HUES64 (cell line): ENCODE measurements at regions not wholly inside any gene's neighbourhood (a gene's known extent, or its start where the extent isn't known, plus 50 kb on each side); places are given as distances from the start of the nearest gene placed in this dataset.

Experiments used
- H3K27ac ChIP-seq: 2 replicates; pipeline ENCODE4 v1.7.0; 2013; ENCODE audit warnings: low read depth, low read length, inconsistent platforms
- H3K27me3 ChIP-seq: 2 replicates; pipeline ENCODE4 v1.6.1; 2013; ENCODE audit warnings: mild to moderate bottlenecking, low read length; ENCODE audit not compliant: insufficient read depth
- H3K36me3 ChIP-seq: 2 replicates; pipeline ENCODE4 v1.6.1; 2013; ENCODE audit warnings: mild to moderate bottlenecking, low read length; ENCODE audit not compliant: insufficient read depth
- H3K4me1 ChIP-seq: 2 replicates; pipeline ENCODE4 v1.6.1; 2013; ENCODE audit warnings: mild to moderate bottlenecking, low read length, moderate library complexity; ENCODE audit not compliant: insufficient read depth
- H3K4me3 ChIP-seq: 2 replicates; pipeline ENCODE4 v1.5.1; 2013; ENCODE audit warnings: mild to moderate bottlenecking, low read length, moderate library complexity
- H3K9ac ChIP-seq: 2 replicates; pipeline ENCODE4 v1.6.1; 2013; ENCODE audit warnings: mild to moderate bottlenecking, low read depth, low read length
- H3K9me3 ChIP-seq: 2 replicates; pipeline ENCODE4 v1.6.1; 2013; ENCODE audit warnings: low read depth, low read length; ENCODE audit not compliant: insufficient read depth
- WGBS: fragments of 150-250, 120-280 bp; methylation state at CpG from one replicate; pipeline ENCODE4 v1.1.7; 2013; ENCODE audit warnings: missing lambda C conversion rate; 5-methylcytosine and 5-hydroxymethylcytosine counted together

DNA sequence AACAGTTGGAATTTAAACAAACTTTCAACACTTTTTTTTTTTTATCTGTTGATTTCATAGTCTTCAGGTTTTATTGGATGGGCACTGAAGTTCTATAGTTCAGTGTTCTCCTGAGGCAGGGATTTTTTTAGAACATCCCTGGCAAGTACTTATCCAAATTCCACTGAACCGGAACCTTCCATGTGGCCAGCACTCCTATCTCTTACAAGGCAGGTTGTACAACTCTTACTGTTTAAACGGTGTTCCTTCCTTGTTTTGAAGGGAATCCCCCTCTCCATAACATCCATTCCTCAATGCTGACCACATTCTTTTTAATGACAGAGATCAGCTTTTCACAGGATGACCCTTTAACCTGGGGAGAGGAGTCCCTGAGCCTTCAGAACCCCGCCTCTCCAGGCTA, 238.9 kb upstream of the CTBP2 start:
- 79% methylated on average over 3 of the region's 3 CpGs for WGBS
- no peak overlapping the region for H3K4me3 ChIP-seq
- no peaks in the 10 kb centered on the region for H3K27me3 ChIP-seq
- no peak overlapping the region for H3K27ac ChIP-seq
- no peak overlapping the region for H3K9ac ChIP-seq
- H3K9me3 ChIP-seq = no peaks in the 10 kb centered on the region
- no peaks in the 10 kb centered on the region for H3K36me3 ChIP-seq
- no peaks in the 10 kb centered on the region for H3K4me1 ChIP-seq

DNA sequence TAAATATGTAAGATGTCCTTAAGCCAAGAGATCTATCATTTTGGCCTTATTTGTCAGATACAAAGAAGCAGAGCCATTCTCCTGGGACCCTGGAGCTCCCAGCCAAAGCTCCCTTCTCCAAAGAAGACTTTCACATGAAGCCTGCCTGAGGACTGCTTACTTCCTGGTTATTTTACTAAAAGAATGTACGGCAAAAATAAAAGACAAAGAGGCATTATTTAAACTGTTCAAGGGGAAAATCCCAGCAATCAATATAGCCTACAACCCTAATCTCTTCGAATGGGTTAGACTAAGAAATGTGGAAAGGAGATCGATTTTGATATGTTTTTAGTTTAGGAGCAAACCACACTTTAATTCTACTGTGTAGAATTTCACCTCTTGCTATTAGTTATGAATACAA, 237.9 kb upstream of the CTBP2 start:
- H3K9ac ChIP-seq = no peak overlapping the region
- no peak overlapping the region for H3K4me3 ChIP-seq
- H3K9me3 ChIP-seq = no peaks in the 10 kb centered on the region
- H3K27me3 ChIP-seq = no peaks in the 10 kb centered on the region
- no peak overlapping the region for H3K27ac ChIP-seq
- no peaks in the 10 kb centered on the region for H3K36me3 ChIP-seq
- H3K4me1 ChIP-seq = no peaks in the 10 kb centered on the region
- WGBS = 100% methylated on average over 1 of the region's 3 CpGs

DNA sequence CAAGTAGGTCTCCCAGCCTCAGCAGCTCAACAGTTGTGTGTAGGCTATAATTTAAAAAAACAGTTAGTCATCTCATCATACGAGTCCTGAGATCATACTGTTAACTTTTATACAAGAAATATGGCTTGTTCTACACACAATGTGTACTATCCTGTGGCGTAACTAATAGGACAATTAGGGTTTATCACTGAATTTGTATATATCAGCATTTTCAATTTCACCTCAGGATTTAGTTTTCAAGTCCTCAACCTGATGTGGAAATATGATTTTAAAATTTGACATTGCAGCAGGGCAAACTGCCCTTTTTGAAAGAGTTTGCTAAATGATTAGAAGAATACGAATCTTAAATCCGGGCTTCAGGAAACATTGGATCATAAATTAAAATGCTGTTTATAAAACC, 237.2 kb upstream of the CTBP2 start:
- no peaks in the 10 kb centered on the region for H3K36me3 ChIP-seq
- no peak overlapping the region for H3K4me3 ChIP-seq
- H3K9me3 ChIP-seq = no peaks in the 10 kb centered on the region
- H3K27ac ChIP-seq = no peak overlapping the region
- H3K4me1 ChIP-seq = no peaks in the 10 kb centered on the region
- no peak overlapping the region for H3K9ac ChIP-seq
- H3K27me3 ChIP-seq = no peaks in the 10 kb centered on the region
- 94% methylated on average over 2 of the region's 4 CpGs for WGBS

DNA sequence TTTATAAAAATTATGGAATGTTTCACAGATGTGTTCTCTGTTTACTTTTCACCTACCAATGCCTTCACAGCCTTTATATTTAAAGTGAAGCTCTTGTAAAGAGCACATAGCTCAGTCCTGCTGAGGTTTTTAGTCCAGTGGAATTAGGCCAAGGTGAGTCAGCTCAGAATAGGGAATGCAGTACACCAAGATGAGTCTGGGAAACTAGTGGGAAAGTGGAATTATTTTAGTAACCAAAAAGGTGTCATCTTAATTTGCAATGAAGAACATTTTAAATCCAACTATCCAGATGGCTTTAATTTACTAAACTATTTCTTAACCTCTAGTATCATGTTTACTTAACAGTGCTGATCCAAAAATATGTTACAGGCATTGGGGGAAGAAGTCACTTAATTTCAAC, 236.3 kb upstream of the CTBP2 start:
- Histone ChIP-seq H3K9ac (no peak overlapping the region), H3K27me3 (no peaks in the 10 kb centered on the region), H3K4me1 (no peaks in the 10 kb centered on the region), H3K36me3 (no peaks in the 10 kb centered on the region), H3K9me3 (no peaks in the 10 kb centered on the region), H3K4me3 (no peak overlapping the region), H3K27ac (no peak overlapping the region)

DNA sequence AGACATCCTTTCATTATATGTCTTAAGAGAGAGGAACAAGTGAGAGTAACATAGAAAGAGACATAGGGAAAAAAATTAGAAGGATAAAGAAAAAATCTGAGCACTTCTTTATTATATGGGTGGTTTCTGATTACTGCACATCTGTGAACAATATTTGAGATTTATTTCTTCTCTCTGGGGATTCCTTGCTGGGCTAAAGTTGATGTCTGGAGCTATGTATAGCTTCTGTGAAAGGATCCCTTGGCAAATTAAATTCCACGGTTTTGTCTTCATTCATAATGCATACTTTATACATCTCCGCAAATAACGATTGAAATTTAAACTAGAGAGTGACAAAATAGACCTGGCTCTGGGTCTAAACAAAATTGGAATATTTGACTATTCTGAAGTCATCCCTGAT, 232.2 kb upstream of the CTBP2 start:
- H3K27ac ChIP-seq = no peak overlapping the region
- H3K4me3 ChIP-seq = no peak overlapping the region
- H3K9me3 ChIP-seq = peaks cover 18% of the 10 kb centered on the region; the same call in 1 of the 2 replicates
- WGBS = 89% methylated on average over 3 of the region's 3 CpGs
- no peaks in the 10 kb centered on the region for H3K36me3 ChIP-seq
- H3K27me3 ChIP-seq = no peaks in the 10 kb centered on the region
- no peaks in the 10 kb centered on the region for H3K4me1 ChIP-seq
- no peak overlapping the region for H3K9ac ChIP-seq

DNA sequence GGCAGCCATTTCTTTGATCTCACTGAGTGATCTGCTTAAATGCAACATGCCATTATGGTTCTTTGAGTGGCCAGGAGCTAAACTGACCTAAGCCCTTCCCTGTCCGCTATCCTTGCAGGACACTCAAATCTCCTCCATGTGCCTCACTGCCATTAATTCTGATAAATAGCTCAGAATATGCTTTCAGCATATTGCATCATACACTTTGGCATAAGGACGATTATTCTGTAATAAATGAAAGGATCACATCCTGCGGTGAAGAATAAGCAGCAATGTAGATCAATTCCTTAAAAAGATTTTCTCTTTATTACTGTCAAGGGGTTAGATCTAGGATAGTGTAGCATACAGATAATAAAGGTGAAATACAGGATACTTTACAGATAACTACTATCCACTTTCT, 231.8 kb upstream of the CTBP2 start:
- Histone ChIP-seq H3K27me3 (no peaks in the 10 kb centered on the region), H3K36me3 (no peaks in the 10 kb centered on the region), H3K4me1 (no peaks in the 10 kb centered on the region), H3K27ac (no peak overlapping the region), H3K9me3 (peaks cover 18% of the 10 kb centered on the region; the same call in 1 of the 2 replicates), H3K4me3 (no peak overlapping the region), H3K9ac (no peak overlapping the region)
- over 99% methylated on average over 3 of the region's 3 CpGs for WGBS

DNA sequence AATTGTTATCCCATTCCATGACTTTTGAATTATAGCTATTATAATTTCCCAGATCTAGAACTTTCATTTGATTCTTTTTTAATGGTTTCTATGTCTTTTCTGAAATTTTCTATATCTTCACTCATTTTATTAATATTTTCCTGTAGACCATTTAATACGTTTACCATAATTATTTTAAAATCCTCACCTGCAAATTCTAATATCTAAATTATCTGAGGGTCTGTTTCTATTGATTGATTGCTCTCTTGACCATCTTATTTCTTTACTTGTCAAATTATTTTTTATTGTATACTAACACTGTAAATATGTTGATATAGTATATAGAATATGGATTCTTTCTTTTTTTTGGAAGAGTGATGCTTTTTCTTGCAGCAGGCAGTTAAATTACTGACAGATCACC, 229.3 kb upstream of the CTBP2 start:
- Histone ChIP-seq H3K4me1 (no peaks in the 10 kb centered on the region), H3K27me3 (no peaks in the 10 kb centered on the region), H3K27ac (no peak overlapping the region), H3K36me3 (no peaks in the 10 kb centered on the region), H3K9me3 (peaks cover 18% of the 10 kb centered on the region; the same call in 1 of the 2 replicates), H3K4me3 (no peak overlapping the region), H3K9ac (no peak overlapping the region)
- WGBS = no CpG with 5 or more reads among the region's 1 CpG

DNA sequence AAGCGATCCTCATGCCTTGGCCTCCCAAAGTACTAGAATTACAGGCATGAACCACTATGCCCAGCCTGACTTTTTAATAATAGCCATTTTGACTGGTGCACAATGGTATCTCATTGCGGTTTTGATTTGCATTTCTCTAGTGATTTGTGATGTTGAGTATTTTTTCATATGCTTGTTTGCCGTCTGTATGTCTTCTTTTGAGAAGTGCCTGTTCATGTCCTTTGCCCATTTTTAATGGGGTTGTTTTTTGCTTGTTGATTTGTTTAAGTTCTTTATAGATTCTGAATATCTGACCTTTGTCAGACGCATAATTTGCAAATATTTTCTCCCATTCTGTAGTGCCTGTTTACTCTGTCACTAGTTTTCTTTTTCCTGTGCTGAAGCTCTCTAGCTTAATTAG, 219.2 kb upstream of the CTBP2 start:
- 70% methylated on average over 4 of the region's 4 CpGs for WGBS
- Histone ChIP-seq H3K9me3 (peaks cover 12% of the 10 kb centered on the region; the same call in 1 of the 2 replicates), H3K36me3 (no peaks in the 10 kb centered on the region), H3K27me3 (no peaks in the 10 kb centered on the region), H3K27ac (no peak overlapping the region), H3K9ac (no peak overlapping the region), H3K4me3 (no peak overlapping the region), H3K4me1 (no peaks in the 10 kb centered on the region)

DNA sequence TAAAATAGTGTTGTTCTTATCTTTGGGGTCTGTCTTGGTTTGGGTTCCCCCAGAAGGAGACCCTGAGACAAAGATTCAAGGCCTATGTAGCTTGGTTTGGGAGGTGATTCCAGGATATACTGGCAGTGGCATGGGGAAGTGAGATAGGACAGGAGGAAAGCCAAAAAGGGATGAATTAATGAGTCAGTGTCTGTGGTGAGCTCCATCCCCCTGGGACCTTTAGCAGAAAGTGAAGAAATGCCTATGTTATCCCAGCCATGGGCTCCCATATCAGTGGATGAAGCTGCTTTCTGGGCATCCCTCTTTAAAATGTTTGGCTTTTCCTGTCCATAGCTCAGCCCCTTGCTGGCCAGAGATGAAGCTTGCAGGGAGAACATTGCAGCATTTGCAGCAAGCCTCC, 217.0 kb upstream of the CTBP2 start:
- no peaks in the 10 kb centered on the region for H3K36me3 ChIP-seq
- H3K4me3 ChIP-seq = no peak overlapping the region

DNA sequence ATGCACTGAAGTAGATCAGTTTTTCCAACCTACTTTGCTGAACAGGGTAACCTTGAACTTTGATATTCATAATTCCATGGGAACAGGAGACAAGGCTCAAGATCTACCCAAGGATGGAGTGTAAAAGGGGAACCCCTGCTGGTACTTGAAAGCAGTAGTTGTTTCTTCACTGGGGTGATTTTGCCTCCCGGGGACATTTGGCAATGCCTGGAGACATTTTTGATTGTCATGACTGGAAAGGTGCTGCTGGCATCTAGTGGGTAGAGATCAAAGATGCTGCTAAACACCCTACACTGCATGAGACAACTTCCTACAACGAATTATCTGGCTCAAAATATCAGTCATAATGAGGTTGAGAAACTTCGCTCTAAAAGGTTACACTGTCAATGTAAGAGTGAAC, 214.8 kb upstream of the CTBP2 start:
- Histone ChIP-seq H3K27me3 (no peaks in the 10 kb centered on the region), H3K27ac (no peak overlapping the region), H3K9me3 (peaks cover 12% of the 10 kb centered on the region; the same call in 1 of the 2 replicates), H3K4me3 (no peak overlapping the region), H3K4me1 (no peaks in the 10 kb centered on the region), H3K9ac (no peak overlapping the region), H3K36me3 (no peaks in the 10 kb centered on the region)
- WGBS = 92% methylated on average over 3 of the region's 3 CpGs

More for the DNA sequence above, 217.0 kb upstream of the CTBP2 start:
- Histone ChIP-seq H3K27me3 (no peaks in the 10 kb centered on the region), H3K9me3 (peaks cover 12% of the 10 kb centered on the region; the same call in 1 of the 2 replicates), H3K4me1 (no peaks in the 10 kb centered on the region), H3K27ac (no peak overlapping the region), H3K9ac (no peak overlapping the region)

DNA sequence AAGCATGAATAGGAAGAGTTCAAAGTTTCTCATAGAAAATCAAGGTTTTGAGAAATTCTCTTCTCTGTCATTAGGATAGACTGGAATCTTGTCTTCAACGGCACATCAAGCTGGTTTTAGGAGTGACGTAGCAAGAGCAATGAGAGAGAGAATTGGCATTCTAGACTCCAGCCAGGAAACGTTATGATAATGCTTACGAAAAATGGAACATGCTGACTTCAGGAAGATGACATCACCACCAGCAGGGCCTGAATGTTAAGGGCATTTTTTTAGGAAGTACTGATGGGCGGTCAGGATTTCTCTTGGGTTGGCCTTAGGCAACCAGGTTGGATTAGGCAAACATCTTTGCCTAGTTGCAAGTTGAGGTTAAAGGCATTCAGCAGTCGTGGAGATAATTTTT, 213.2 kb upstream of the CTBP2 start:
- Histone ChIP-seq H3K27ac (no peak overlapping the region), H3K9me3 (no peaks in the 10 kb centered on the region), H3K36me3 (no peaks in the 10 kb centered on the region), H3K4me3 (no peak overlapping the region), H3K4me1 (no peaks in the 10 kb centered on the region), H3K9ac (no peak overlapping the region), H3K27me3 (no peaks in the 10 kb centered on the region)
- WGBS = 91% methylated on average over 6 of the region's 6 CpGs

DNA sequence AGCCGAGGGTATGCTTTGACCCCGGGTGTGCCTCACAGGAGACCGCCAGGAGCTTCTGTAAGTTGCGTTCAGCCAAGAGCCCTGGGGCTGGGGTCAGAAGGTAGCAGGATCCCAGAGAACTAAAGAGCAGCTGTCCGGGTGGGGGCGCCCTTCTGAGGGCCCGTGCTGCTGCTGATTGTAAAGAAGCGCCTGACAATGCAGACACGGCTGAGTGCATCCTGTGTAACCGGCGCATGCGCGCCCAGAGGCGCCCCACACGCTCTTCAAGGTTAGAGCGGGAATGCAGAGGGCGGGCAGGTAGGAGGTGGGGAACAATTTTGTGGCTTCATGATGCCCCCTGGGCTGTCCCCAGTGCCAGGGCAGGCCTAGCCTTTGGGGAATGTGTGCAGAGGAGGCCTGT, 210.2 kb upstream of the CTBP2 start:
- Histone ChIP-seq H3K36me3 (no peaks in the 10 kb centered on the region), H3K9ac (no peak overlapping the region), H3K9me3 (no peaks in the 10 kb centered on the region), H3K27me3 (no peaks in the 10 kb centered on the region), H3K4me3 (no peak overlapping the region), H3K27ac (no peak overlapping the region), H3K4me1 (no peaks in the 10 kb centered on the region)
- WGBS = 28% methylated on average over 17 of the region's 17 CpGs
